Small intestine (tissue), 7 donors: ENCODE measurements at regions not wholly inside any gene's neighbourhood (a gene's known extent, or its start where the extent isn't known, plus 50 kb on each side); places are given as distances from the start of the nearest gene placed in this dataset.

ENCODE experiments used
- DNase-seq, 2 donors: peaks; one replicate each; pipeline versions ENCODE4 v3.0.0 to v3.0.0-alpha.2; 2013
- FAIRE-seq: peaks from 2 replicates; lab custom pipeline; 2012; peaks lifted over from hg19 to GRCh38; lab: Jason Lieb, UNC
- H3K27ac ChIP-seq, 3 donors: one replicate each; pipeline ENCODE4 v1.5.1; 2013; ENCODE audit warnings: low read length in 2 of 3, mild to moderate bottlenecking in 2 of 3, control low read depth in 1 of 3, inconsistent platforms in 1 of 3, low read depth in 1 of 3, moderate library complexity in 1 of 3
- H3K27me3 ChIP-seq, 3 donors: one replicate each; pipeline ENCODE4 v1.6.1; 2013; ENCODE audit warnings: low read length in 3 of 3, inconsistent platforms in 1 of 3; ENCODE audit not compliant: control insufficient read depth in 3 of 3, insufficient read depth in 3 of 3
- H3K36me3 ChIP-seq, 3 donors: one replicate each; pipeline ENCODE4 v1.6.1; 2013; ENCODE audit warnings: low read length in 3 of 3, inconsistent platforms in 1 of 3, low read depth in 1 of 3, mild to moderate bottlenecking in 1 of 3, moderate library complexity in 1 of 3; ENCODE audit not compliant: control insufficient read depth in 3 of 3, insufficient read depth in 2 of 3
- H3K4me1 ChIP-seq, 3 donors: one replicate each; pipeline ENCODE4 v1.6.1; 2013; ENCODE audit warnings: low read length in 2 of 3, inconsistent platforms in 1 of 3, low read depth in 1 of 3, mild to moderate bottlenecking in 1 of 3, moderate library complexity in 1 of 3; ENCODE audit not compliant: control insufficient read depth in 3 of 3, insufficient read depth in 2 of 3
- H3K4me3 ChIP-seq, 3 donors: one replicate each; pipeline ENCODE4 v1.5.1; 2013; ENCODE audit warnings: low read length in 3 of 3, control low read depth in 1 of 3, inconsistent platforms in 1 of 3, low read depth in 1 of 3, mild to moderate bottlenecking in 1 of 3, moderate library complexity in 1 of 3
- H3K9me3 ChIP-seq, 2 donors: one replicate each; pipeline ENCODE4 v1.6.1; 2013; ENCODE audit warnings: low read depth in 1 of 2, low read length in 1 of 2; ENCODE audit not compliant: control insufficient read depth in 2 of 2, insufficient read depth in 1 of 2
- WGBS, 3 donors: extraction: QIAGEN DNeasy Blood & Tissue Kit; methylation state at CpG; one replicate each; pipeline ENCODE4 v1.1.7; 2013; 5-methylcytosine and 5-hydroxymethylcytosine counted together
- donor health status: healthy with polysubstance abuse.
- donor health status: control.
- donor health status: control.
- donor health status: Bipolar disorder and iron deficiency.
- donor health status: healthy.

- no peak for FAIRE-seq
These were observed 183.5 kb upstream of the EOMES start for GRCh38 chr3:27905625-27906024.

GRCh38 chr3:27907148-27907547 is 185.0 kb upstream of the EOMES start:
- Histone ChIP-seq H3K27me3 (no peaks in the 10 kb centered on the region), H3K4me1 (no peaks in the 10 kb centered on the region), H3K9me3 (no peaks in the 10 kb centered on the region), H3K27ac (no peak overlapping the region), H3K4me3 (no peak overlapping the region), H3K36me3 (no peaks in the 10 kb centered on the region)
- DNase-seq (no peak), FAIRE-seq (peak; percentile 95)

More at GRCh38 chr3:27905625-27906024, 183.5 kb upstream of the EOMES start:
- DNase-seq = peak in 1 of 2 donors; percentile 29
- no peaks in the 10 kb centered on the region for H3K27me3 ChIP-seq
- H3K4me1 ChIP-seq = no peaks in the 10 kb centered on the region
- no peaks in the 10 kb centered on the region for H3K36me3 ChIP-seq
- H3K4me3 ChIP-seq = no peak overlapping the region
- no peak overlapping the region for H3K27ac ChIP-seq
- no peaks in the 10 kb centered on the region for H3K9me3 ChIP-seq
- WGBS, 3 donors = 80 to 90% (median 81%) methylated on average over 2 of the region's 2 CpGs

- no peaks in the 10 kb centered on the region for H3K36me3 ChIP-seq
- no peaks in the 10 kb centered on the region for H3K27me3 ChIP-seq
- H3K9me3 ChIP-seq = no peaks in the 10 kb centered on the region
- 68 to 84% (median 80%) methylated on average over 4 of the region's 4 CpGs for WGBS, 3 donors
- FAIRE-seq (no peak), DNase-seq (no peak)
- H3K4me1 ChIP-seq = no peaks in the 10 kb centered on the region
- no peak overlapping the region for H3K4me3 ChIP-seq
- H3K27ac ChIP-seq = no peak overlapping the region
These were observed 185.8 kb upstream of the EOMES start for GRCh38 chr3:27907929-27908328.

GRCh38 chr3:27910456-27910855 is 188.3 kb upstream of the EOMES start:
- 51 to 84% (median 54%) methylated on average over 4 of the region's 4 CpGs for WGBS, 3 donors
- FAIRE-seq = no peak
- DNase-seq = no peak
- Histone ChIP-seq H3K27me3 (no peaks in the 10 kb centered on the region), H3K4me3 (no peak overlapping the region), H3K4me1 (no peaks in the 10 kb centered on the region), H3K36me3 (no peaks in the 10 kb centered on the region), H3K27ac (no peak overlapping the region), H3K9me3 (no peaks in the 10 kb centered on the region)

- FAIRE-seq = no peak
- Histone ChIP-seq H3K27ac (no peak overlapping the region), H3K4me1 (no peaks in the 10 kb centered on the region), H3K36me3 (no peaks in the 10 kb centered on the region), H3K4me3 (no peak overlapping the region), H3K27me3 (no peaks in the 10 kb centered on the region), H3K9me3 (no peaks in the 10 kb centered on the region)
- DNase-seq = peak; percentile 2 to 5
- WGBS, 3 donors = 72 to 76% (median 73%) methylated on average over 6 of the region's 6 CpGs
These were observed 192.1 kb upstream of the EOMES start for GRCh38 chr3:27914199-27914598.

- 60 to 84% (median 69%) methylated on average over 2 of the region's 2 CpGs for WGBS, 3 donors
- no peak overlapping the region for H3K27ac ChIP-seq
- DNase-seq = no peak
- H3K36me3 ChIP-seq = no peaks in the 10 kb centered on the region
- no peaks in the 10 kb centered on the region for H3K27me3 ChIP-seq
- H3K4me3 ChIP-seq = no peak overlapping the region
- no peaks in the 10 kb centered on the region for H3K4me1 ChIP-seq
- FAIRE-seq = no peak
- no peaks in the 10 kb centered on the region for H3K9me3 ChIP-seq
These were observed 201.4 kb upstream of the EOMES start for GRCh38 chr3:27923349-27924068.

- Histone ChIP-seq H3K9me3 (no peaks in the 10 kb centered on the region), H3K27me3 (no peaks in the 10 kb centered on the region), H3K4me3 (no peak overlapping the region), H3K4me1 (no peaks in the 10 kb centered on the region), H3K27ac (no peak overlapping the region), H3K36me3 (no peaks in the 10 kb centered on the region)
- 37 to 62% (median 42%) methylated on average over 1 of the region's 1 CpG for WGBS, 3 donors
- DNase-seq (no peak), FAIRE-seq (no peak)
These were observed 205.8 kb upstream of the EOMES start for GRCh38 chr3:27927882-27928281.

- FAIRE-seq = no peak
- no peaks in the 10 kb centered on the region for H3K27me3 ChIP-seq
These were observed 208.0 kb upstream of the EOMES start for GRCh38 chr3:27930052-27930602.

More at GRCh38 chr3:27930052-27930602, 208.0 kb upstream of the EOMES start:
- Histone ChIP-seq H3K4me1 (no peaks in the 10 kb centered on the region), H3K4me3 (no peak overlapping the region), H3K36me3 (no peaks in the 10 kb centered on the region), H3K27ac (no peak overlapping the region), H3K9me3 (no peaks in the 10 kb centered on the region)
- WGBS, 3 donors = 57 to 77% (median 62%) methylated on average over 1 of the region's 1 CpG
- DNase-seq = no peak
